Fibroblast of the aortic adventitia (primary cell): ENCODE measurements at regions not wholly inside any gene's neighbourhood (a gene's known extent, or its start where the extent isn't known, plus 50 kb on each side); places are given as distances from the start of the nearest gene placed in this dataset.

Experiments
- DNase-seq: peaks from one replicate; pipeline ENCODE4 v3.0.0-alpha.2; 2010; ENCODE audit warnings: low read depth
- H3K4me3 ChIP-seq: 2 replicates; pipeline ENCODE4 v1.5.1; 2011; ENCODE audit warnings: low read depth, mild to moderate bottlenecking, control low read depth, low read length, moderate library complexity
- TF ChIP-seq, protein P1 (sequence below): IDR thresholded peaks from 2 replicates; pipeline ENCODE4 v1.5.1; 2011; ENCODE audit warnings: mild to moderate bottlenecking, low read length, control low read depth, inconsistent platforms; ENCODE audit not compliant: insufficient read depth

DNA sequence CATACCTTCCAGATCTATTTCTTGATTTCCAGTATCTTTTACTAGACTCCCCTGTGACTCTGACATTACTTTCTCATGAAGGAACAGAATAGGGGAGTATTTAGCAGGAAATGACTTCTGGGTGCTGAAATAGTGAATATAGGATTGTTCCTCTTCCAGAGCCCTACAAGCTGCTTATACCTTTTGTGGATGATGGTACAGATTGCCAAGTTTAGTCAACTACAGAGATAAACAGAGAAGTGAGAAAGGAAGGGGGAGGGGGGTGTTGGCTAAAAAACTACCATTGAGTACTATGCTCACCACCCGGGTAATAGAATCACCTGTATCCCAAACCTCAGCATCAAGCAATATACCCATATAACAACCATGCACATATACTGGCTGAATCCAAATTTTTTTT lies 298.3 kb upstream of the GPR149 start:
- H3K4me3 ChIP-seq, result no peak overlapping the region
- DNase-seq, result no peak
- TF ChIP-seq, protein P1, sequence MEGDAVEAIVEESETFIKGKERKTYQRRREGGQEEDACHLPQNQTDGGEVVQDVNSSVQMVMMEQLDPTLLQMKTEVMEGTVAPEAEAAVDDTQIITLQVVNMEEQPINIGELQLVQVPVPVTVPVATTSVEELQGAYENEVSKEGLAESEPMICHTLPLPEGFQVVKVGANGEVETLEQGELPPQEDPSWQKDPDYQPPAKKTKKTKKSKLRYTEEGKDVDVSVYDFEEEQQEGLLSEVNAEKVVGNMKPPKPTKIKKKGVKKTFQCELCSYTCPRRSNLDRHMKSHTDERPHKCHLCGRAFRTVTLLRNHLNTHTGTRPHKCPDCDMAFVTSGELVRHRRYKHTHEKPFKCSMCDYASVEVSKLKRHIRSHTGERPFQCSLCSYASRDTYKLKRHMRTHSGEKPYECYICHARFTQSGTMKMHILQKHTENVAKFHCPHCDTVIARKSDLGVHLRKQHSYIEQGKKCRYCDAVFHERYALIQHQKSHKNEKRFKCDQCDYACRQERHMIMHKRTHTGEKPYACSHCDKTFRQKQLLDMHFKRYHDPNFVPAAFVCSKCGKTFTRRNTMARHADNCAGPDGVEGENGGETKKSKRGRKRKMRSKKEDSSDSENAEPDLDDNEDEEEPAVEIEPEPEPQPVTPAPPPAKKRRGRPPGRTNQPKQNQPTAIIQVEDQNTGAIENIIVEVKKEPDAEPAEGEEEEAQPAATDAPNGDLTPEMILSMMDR, result no peak

DNA sequence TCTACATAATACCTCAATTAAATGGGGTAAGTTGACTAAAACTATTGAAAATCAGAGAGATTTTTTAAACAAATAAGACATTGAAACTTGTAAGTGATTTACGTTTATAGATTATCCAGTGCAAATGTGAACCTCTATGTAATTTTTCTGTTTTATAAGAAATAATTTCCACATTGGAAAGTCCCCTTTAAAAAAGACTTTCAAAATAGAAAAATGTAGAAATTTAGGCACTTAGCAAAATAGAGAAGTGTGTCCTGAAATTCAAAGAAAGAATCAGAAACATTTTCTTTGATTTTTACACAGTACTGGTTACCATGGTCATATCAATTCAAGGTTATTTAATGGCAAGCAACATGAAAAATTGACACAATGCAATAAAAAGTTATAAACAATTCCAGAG lies 290.9 kb upstream of the GPR149 start:
- no peak overlapping the region for H3K4me3 ChIP-seq
- no peak for DNase-seq
- TF ChIP-seq, protein P1, result no peak

DNA sequence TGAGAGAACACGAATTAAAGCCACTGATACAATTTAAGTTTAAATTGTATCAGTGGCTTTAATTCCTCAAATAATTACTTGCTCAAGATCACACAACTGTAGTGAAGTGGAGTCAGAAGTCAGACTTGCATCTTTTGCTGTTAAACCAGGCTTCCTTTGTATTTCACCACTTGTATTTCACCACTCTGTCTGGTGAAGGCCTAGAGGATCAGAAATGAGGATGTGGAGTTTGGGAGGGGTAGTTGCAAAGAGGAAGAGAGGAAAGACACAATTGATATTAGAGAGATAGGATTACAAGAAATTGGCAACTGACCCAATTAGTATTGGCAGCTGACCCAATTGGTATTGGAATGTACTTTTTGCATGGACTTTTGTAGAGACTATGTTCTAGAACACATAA lies 288.1 kb upstream of the GPR149 start:
- no peak for DNase-seq
- H3K4me3 ChIP-seq, result no peak overlapping the region
- TF ChIP-seq, protein P1, result no peak

DNA sequence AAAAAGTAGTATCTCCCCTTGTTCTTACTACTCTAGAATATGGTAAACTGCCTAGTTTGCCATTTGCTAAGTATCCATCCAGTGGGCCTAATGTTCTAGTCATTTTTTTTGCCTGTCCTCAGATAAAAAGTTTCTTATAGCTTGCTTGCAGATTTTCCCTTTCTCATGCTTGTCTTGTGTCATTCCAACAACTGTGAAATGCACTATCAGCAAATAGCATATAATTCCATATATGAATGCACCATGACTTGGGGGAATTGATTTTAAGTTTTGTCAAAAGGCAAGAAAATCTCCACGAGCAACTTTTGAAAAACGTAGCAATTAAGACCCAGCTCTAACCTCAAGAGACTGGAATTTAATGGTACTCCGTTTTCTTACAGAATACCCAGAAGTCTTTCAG lies 286.2 kb upstream of the GPR149 start:
- TF ChIP-seq, protein P1, result no peak
- no peak overlapping the region for H3K4me3 ChIP-seq
- no peak for DNase-seq

DNA sequence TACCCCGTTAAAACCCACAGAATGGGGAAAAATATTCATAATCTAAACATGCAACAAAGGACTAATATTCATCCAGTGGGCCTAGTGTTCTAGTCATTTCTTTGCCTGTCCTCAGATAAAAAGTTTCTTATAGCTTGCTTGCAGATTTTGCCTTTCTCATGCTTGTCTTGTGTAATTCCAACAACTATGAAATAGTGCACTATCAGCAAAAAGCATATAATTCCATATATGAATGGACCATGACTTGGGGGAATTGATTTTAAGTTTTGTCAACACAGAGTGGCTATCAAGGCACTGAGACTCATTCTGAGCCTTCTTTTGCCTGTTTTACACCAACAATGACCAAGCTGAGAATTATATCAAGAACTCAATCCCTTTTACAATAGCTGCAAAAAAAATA lies 278.6 kb upstream of the GPR149 start:
- H3K4me3 ChIP-seq, result no peak overlapping the region
- TF ChIP-seq, protein P1, result no peak
- no peak for DNase-seq

DNA sequence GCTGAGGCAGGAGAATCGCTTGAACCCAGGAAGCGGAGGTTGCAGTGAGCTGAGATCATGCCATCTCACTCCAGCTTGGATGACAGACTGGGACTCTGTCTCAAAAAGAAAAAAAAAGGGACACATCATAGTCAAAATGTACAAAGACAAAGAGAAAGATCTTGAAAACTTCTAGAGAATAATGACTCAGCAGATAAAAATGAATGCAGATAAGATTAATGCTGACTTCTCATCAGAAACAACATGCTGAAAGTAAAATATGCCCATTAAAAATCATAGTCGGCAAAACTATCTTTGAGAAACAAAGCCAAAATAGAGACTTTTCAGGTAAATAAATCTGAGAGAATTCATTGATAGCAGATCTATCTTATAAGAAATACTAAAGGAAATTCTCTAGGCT lies 271.1 kb upstream of the GPR149 start:
- DNase-seq, result no peak
- TF ChIP-seq, protein P1, result no peak
- H3K4me3 ChIP-seq, result no peak overlapping the region

DNA sequence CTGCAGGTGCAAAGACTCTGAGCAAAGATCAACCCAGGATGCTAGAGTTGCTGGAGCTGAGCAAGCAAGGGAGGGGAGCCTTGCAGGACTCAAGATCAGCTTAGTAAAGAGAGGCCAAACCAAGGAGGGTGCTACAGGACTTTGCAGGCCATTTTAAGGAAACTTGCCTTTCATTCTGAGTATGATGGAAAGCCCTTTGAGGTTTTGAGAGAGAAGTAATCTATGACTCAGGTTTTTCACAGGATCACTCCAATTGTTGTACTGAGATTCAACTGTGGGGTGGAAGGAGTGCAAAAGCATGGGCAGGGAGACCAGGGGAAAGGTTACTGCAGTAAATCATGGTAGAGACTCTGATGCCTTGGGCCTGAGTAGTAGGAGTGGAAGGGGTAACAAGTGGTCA lies 260.4 kb upstream of the GPR149 start:
- TF ChIP-seq, protein P1, result no peak
- no peak overlapping the region for H3K4me3 ChIP-seq
- no peak for DNase-seq
